ENCODE measurements at regions not wholly inside any gene's neighbourhood (a gene's known extent, or its start where the extent isn't known, plus 50 kb on each side); places are given as distances from the start of the nearest gene placed in this dataset.
"Not testable (repeated sequence)": the region's sequence is repeated elsewhere in the genome, so short reads cannot be mapped to it uniquely, and the experiment has no call there.

GRCh38 chr14:80310938-80311750, 99.8 kb upstream of the DIO2 start:
- DNase-seq (ENCODE audit: low read depth, low spot score): no peak
- no peak overlapping the region for H3K27ac ChIP-seq

GRCh38 chr14:80304125-80304766, 92.9 kb upstream of the DIO2 start:
- DNase-seq (ENCODE audit: low read depth, low spot score): peak; percentile 79
- H3K27ac ChIP-seq: peak overlapping the region; percentile 13

GRCh38 chr14:80300351-80300750, 89.0 kb upstream of the DIO2 start:
- DNase-seq (ENCODE audit: low read depth, low spot score): no peak
- H3K27ac ChIP-seq: no peak overlapping the region

GRCh38 chr14:80298491-80299017, 87.2 kb upstream of the DIO2 start:
- H3K27ac ChIP-seq: no peak overlapping the region
- DNase-seq (ENCODE audit: low read depth, low spot score): no peak

- no peak for DNase-seq (ENCODE audit: low read depth, low spot score)
- no peak overlapping the region for H3K27ac ChIP-seq
These were observed 79.8 kb upstream of the DIO2 start for GRCh38 chr14:80291101-80291500.

- not testable (repeated sequence) for DNase-seq (ENCODE audit: low read depth, low spot score); H3K27ac ChIP-seq
These were observed 75.4 kb upstream of the DIO2 start for GRCh38 chr14:80286744-80287143.

GRCh38 chr14:80278293-80279023, 67.2 kb upstream of the DIO2 start:
- no peak for DNase-seq (ENCODE audit: low read depth, low spot score)
- no peak overlapping the region for H3K27ac ChIP-seq

GRCh38 chr14:80275208-80275850, 64.0 kb upstream of the DIO2 start:
- H3K27ac ChIP-seq: no peak overlapping the region
- no peak for DNase-seq (ENCODE audit: low read depth, low spot score)

- not testable (repeated sequence) for H3K27ac ChIP-seq; DNase-seq (ENCODE audit: low read depth, low spot score)
These were observed 63.0 kb upstream of the DIO2 start for GRCh38 chr14:80274310-80274709.

- H3K27ac ChIP-seq: no peak overlapping the region
- no peak for DNase-seq (ENCODE audit: low read depth, low spot score)
These were observed 60.1 kb upstream of the DIO2 start for GRCh38 chr14:80271389-80271788.

GRCh38 chr14:80269353-80269925, 58.1 kb upstream of the DIO2 start:
- DNase-seq (ENCODE audit: low read depth, low spot score): no peak
- no peak overlapping the region for H3K27ac ChIP-seq

GRCh38 chr14:80266930-80267329, 55.6 kb upstream of the DIO2 start:
- DNase-seq (ENCODE audit: low read depth, low spot score): no peak

GRCh38 chr14:80264702-80265101, 53.4 kb upstream of the DIO2 start:
- DNase-seq (ENCODE audit: low read depth, low spot score): no peak
- no peak overlapping the region for H3K27ac ChIP-seq

More at GRCh38 chr14:80266930-80267329, 55.6 kb upstream of the DIO2 start:
- no peak overlapping the region for H3K27ac ChIP-seq

All from epithelial cell of prostate (primary cell).